HepG2 (cell line): ENCODE measurements at regions not wholly inside any gene's neighbourhood (a gene's known extent, or its start where the extent isn't known, plus 50 kb on each side); places are given as distances from the start of the nearest gene placed in this dataset.

Source experiments
- ATAC-seq: fragments of 200-7000 bp; cut with Tn5 transposase; 3 replicates; pipeline ENCODE4 v1.9.1; 2020; ENCODE audit warnings: mild to moderate bottlenecking, moderate library complexity
- BruUV-seq: library from RNA; stranded (reverse); fragments of 400-500 nt; replicated peaks from 2 replicates; lab custom pipeline; 2021; lab: Mats Ljungman, UMichigan
- CTCF ChIA-PET: fragments of 300-600 bp; formaldehyde crosslinking; extraction: SDS; loops from one replicate; lab custom pipeline; 2021; ENCODE audit warnings: low total read pairs, inconsistent platforms, low intra/inter-chr PET ratio; lab: Yijun Ruan, JAX
- POLR2A ChIA-PET: fragments of 350-600 bp; sonication (Branson Sonifier 250); formaldehyde crosslinking; loops from one replicate; lab custom pipeline; 2020; ENCODE audit warnings: antibody characterized with exemption, inconsistent platforms; lab: Yijun Ruan, JAX
- DNase-seq: peaks from one replicate; pipeline ENCODE4 v3.0.0-alpha.2; 2015; ENCODE audit warnings: low spot score
- FAIRE-seq: peaks from 3 replicates; lab custom pipeline; 2011; peaks lifted over from hg19 to GRCh38; lab: Jason Lieb, UNC
- H2AFZ ChIP-seq: one replicate; pipeline ENCODE4 v1.6.1; 2011; ENCODE audit warnings: low read length, inconsistent platforms
- H3K27ac ChIP-seq: fragments of 300-600 bp; 3 replicates; pipeline ENCODE4 v1.8.0; 2011; ENCODE audit warnings: mixed run types, mild to moderate bottlenecking, mixed read lengths, low read length, inconsistent platforms; ENCODE audit not compliant: insufficient read depth; ENCODE audit errors: extremely low read length
- H3K27me3 ChIP-seq, 2 experiments: fragments of 200-600 bp in 1 of 2; 2 replicates in 1 of 2; 3 replicates in 1 of 2; pipeline versions ENCODE4 v1.6.0 to v1.8.0; 2011; ENCODE audit warnings: low read length in 2 of 2, mild to moderate bottlenecking in 2 of 2, moderate library complexity in 2 of 2, inconsistent platforms in 1 of 2; ENCODE audit not compliant: insufficient read depth in 2 of 2, control insufficient read depth in 1 of 2
- H3K36me3 ChIP-seq, 2 experiments: fragments of 200-600 bp in 1 of 2; replicated peaks in 1 of 2; 2 replicates in 1 of 2; 3 replicates in 1 of 2; pipeline versions ENCODE4 v1.5.1 to v1.8.0; 2011; ENCODE audit warnings: low read length in 2 of 2, inconsistent platforms in 1 of 2; ENCODE audit not compliant: insufficient read depth in 2 of 2, control insufficient read depth in 1 of 2
- H3K4me1 ChIP-seq: 2 replicates; pipeline ENCODE4 v1.5.1; 2012; ENCODE audit warnings: low read length, inconsistent platforms; ENCODE audit not compliant: insufficient read depth
- H3K4me2 ChIP-seq: 2 replicates; pipeline ENCODE4 v1.6.0; 2011; ENCODE audit warnings: low read depth, low read length, inconsistent platforms
- H3K4me3 ChIP-seq, 3 experiments: fragments of 200-600 bp in 1 of 3; sonication (generic), shearing (Covaris generic) in 1 of 3; replicated peaks in 1 of 3; 2 replicates each; pipeline ENCODE4 v1.5.1; 2011 to 2016; ENCODE audit warnings: low read length in 3 of 3, inconsistent platforms in 2 of 3, low read depth in 2 of 3, mild to moderate bottlenecking in 2 of 3, control low read depth in 1 of 3, mixed read lengths in 1 of 3; ENCODE audit not compliant: insufficient read depth in 1 of 3
- H3K79me2 ChIP-seq: one replicate; pipeline ENCODE4 v1.6.1; 2011; ENCODE audit warnings: low read length, inconsistent platforms; ENCODE audit not compliant: insufficient read depth
- H3K9ac ChIP-seq: 2 replicates; pipeline ENCODE4 v1.6.0; 2011; ENCODE audit warnings: mild to moderate bottlenecking, low read depth, low read length, inconsistent platforms; ENCODE audit not compliant: insufficient read depth
- H3K9me3 ChIP-seq: 2 replicates; pipeline ENCODE4 v1.5.1; 2012; ENCODE audit warnings: mild to moderate bottlenecking, low read length
- H4K20me1 ChIP-seq: 2 replicates; pipeline ENCODE4 v1.6.0; 2011; ENCODE audit warnings: inconsistent platforms, mild to moderate bottlenecking, low read length, moderate library complexity; ENCODE audit not compliant: insufficient read depth
- ATF2 ChIP-seq: sonication (generic); formaldehyde crosslinking; IDR thresholded peaks from 2 replicates; pipeline ENCODE4 v1.4.0; 2020; ENCODE audit warnings: missing genetic modification reagents
- DMAP1 ChIP-seq: IDR thresholded peaks from 2 replicates; pipeline ENCODE4 v1.6.1; 2016
- FOXA1 ChIP-seq, 2 experiments: fragments of 450-650 bp in 1 of 2; sonication (generic) in 1 of 2; formaldehyde crosslinking in 1 of 2; IDR thresholded peaks; 2 replicates each; pipeline versions ENCODE4 v1.4.0 to v1.6.1; 2016 to 2020; ENCODE audit warnings: missing genetic modification reagents in 1 of 2
- HNRNPLL ChIP-seq: fragments of 200-400 bp; formaldehyde crosslinking; IDR thresholded peaks from 2 replicates; pipeline ENCODE4 v1.6.1; 2017; ENCODE audit warnings: mild to moderate bottlenecking, low read depth, low read length; ENCODE audit not compliant: poor library complexity, severe bottlenecking
- PHF8 ChIP-seq: sonication (generic); formaldehyde crosslinking; IDR thresholded peaks from 2 replicates; pipeline ENCODE4 v1.5.0; 2020; ENCODE audit warnings: missing genetic modification reagents
- PRPF4 ChIP-seq: fragments of 200-400 bp; formaldehyde crosslinking; IDR thresholded peaks from 2 replicates; pipeline ENCODE4 v1.6.1; 2016; ENCODE audit warnings: low read length, low read depth; ENCODE audit not compliant: poor library complexity, severe bottlenecking
- SALL2 ChIP-seq: sonication (generic); formaldehyde crosslinking; IDR thresholded peaks from 2 replicates; pipeline ENCODE4 v1.8.1; 2023; ENCODE audit warnings: mild to moderate bottlenecking, missing genetic modification reagents, inconsistent platforms
- SCMH1 ChIP-seq: sonication (generic); formaldehyde crosslinking; IDR thresholded peaks from 2 replicates; pipeline ENCODE4 v1.9.0; 2021; ENCODE audit warnings: missing genetic modification reagents, mild to moderate bottlenecking, borderline replicate concordance
- SNAPC5 ChIP-seq: sonication (generic); formaldehyde crosslinking; IDR thresholded peaks from 2 replicates; pipeline ENCODE4 v1.8.1; 2023; ENCODE audit warnings: mild to moderate bottlenecking, missing genetic modification reagents, borderline replicate concordance
- ZNF12 ChIP-seq: sonication (generic); formaldehyde crosslinking; IDR thresholded peaks from 2 replicates; pipeline ENCODE4 v1.5.0; 2020; ENCODE audit warnings: missing genetic modification reagents
- ZNF30 ChIP-seq: sonication (generic); formaldehyde crosslinking; IDR thresholded peaks from 2 replicates; pipeline ENCODE4 v1.5.0; 2020; ENCODE audit warnings: mild to moderate bottlenecking, missing genetic modification reagents
- ZNF510 ChIP-seq: sonication (generic); formaldehyde crosslinking; IDR thresholded peaks from 2 replicates; pipeline ENCODE4 v1.4.0; 2020; ENCODE audit warnings: low read depth, mild to moderate bottlenecking, missing genetic modification reagents
- ZNF749 ChIP-seq: sonication (generic); formaldehyde crosslinking; IDR thresholded peaks from 2 replicates; pipeline ENCODE4 v1.8.0; 2022; ENCODE audit warnings: mild to moderate bottlenecking, missing genetic modification reagents, moderate library complexity, borderline replicate concordance
- ZSCAN30 ChIP-seq: sonication (generic); formaldehyde crosslinking; IDR thresholded peaks from 2 replicates; pipeline ENCODE4 v1.5.0; 2020; ENCODE audit warnings: mild to moderate bottlenecking, missing genetic modification reagents
- ZZZ3 ChIP-seq: sonication (generic); formaldehyde crosslinking; IDR thresholded peaks from 2 replicates; pipeline ENCODE4 v1.4.0; 2020; ENCODE audit warnings: missing genetic modification reagents, mild to moderate bottlenecking, borderline replicate concordance
- WGBS: methylation state at CpG from one replicate; pipeline ENCODE4 v1.1.6; 2017; ENCODE audit warnings: low lambda C conversion rate; 5-methylcytosine and 5-hydroxymethylcytosine counted together
- in situ Hi-C: cut with HindIII; loops from 2 replicates; pipeline ENCODE4 v1.10.0; 2017; ENCODE audit warnings: low pct_unique_long_range_greater_than_20kb; ENCODE audit not compliant: extremely low pct_ligation_motif_present
- intact Hi-C: fragments of 100-400 bp; cut with micrococcal nuclease; formaldehyde crosslinking; loops from one replicate; pipeline ENCODE4 v1.10.0; 2022; ENCODE audit not compliant: unreplicated experiment

- no peak for FAIRE-seq
- in situ Hi-C loops: no loop called here
- ChIA-PET POLR2A (no interaction called here), CTCF (no interaction called here)
- BruUV-seq: no TSS peak
- Histone ChIP-seq H3K9ac (no peak overlapping the region), H3K4me3 (no peak overlapping the region), H3K4me2 (no peak overlapping the region), H3K27ac (no peak overlapping the region), H3K27me3 (peaks cover 2 to 9% of the 10 kb centered on the region in 2 experiments; a peak in 2 of 5 replicates), H4K20me1 (no peaks in the 10 kb centered on the region), H2AFZ (no peak overlapping the region), H3K36me3 (no peaks in the 10 kb centered on the region), H3K4me1 (no peaks in the 10 kb centered on the region), H3K9me3 (no peaks in the 10 kb centered on the region), H3K79me2 (no peaks in the 10 kb centered on the region)
- 0% methylated on average over 2 of the region's 2 CpGs for WGBS
- no peak for DNase-seq
- ATAC-seq: no peak
- TF ChIP-seq SCMH1 (CRISPR knock-in tag): no peak
- TF ChIP-seq SALL2 (CRISPR knock-in tag): no peak
- TF ChIP-seq HNRNPLL: no peak
- TF ChIP-seq SNAPC5 (CRISPR knock-in tag): no peak
- TF ChIP-seq DMAP1 (CRISPR knock-in tag): no peak
- TF ChIP-seq ZNF30 (CRISPR knock-in tag): no peak
- TF ChIP-seq ZNF510 (CRISPR knock-in tag): no peak
- no peak for TF ChIP-seq PHF8 (CRISPR knock-in tag)
- TF ChIP-seq ZZZ3 (CRISPR knock-in tag): no peak
- no peak for TF ChIP-seq PRPF4
- TF ChIP-seq ZNF12: no peak
- TF ChIP-seq FOXA1 (IDR thresholded peaks at IDR 0.05): no peak
- TF ChIP-seq FOXA1 (CRISPR knock-in tag; IDR thresholded peaks at IDR 0.05): no peak
- TF ChIP-seq ATF2 (CRISPR knock-in tag): no peak
- no peak for TF ChIP-seq ZNF749
- TF ChIP-seq ZSCAN30 (CRISPR knock-in tag): no peak
- intact Hi-C loops: no loop called here
Measured at GRCh38 chr2:12037301-12037700, 290.9 kb downstream of the LPIN1 start.
